ENCODE measurements at regions not wholly inside any gene's neighbourhood (a gene's known extent, or its start where the extent isn't known, plus 50 kb on each side); places are given as distances from the start of the nearest gene placed in this dataset.

DNA sequence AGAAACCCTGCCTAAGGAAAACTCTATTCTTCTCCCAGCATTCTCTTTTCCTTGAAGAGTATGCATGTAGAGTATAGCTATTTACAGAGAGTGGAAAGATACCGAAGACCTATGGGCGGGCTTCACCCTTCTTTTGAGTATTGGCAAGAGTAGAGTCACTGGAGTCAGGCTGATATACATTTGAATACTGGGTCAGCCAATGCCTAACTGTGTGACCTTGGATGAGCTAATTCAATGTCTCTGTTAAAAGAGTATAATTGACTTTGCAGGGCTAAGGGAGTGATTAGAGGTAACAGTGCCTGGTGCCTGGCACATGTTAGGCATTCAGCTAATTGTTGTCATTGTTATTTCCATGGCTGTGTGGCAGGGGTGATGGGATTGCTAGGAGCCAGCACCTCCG, 75.6 kb downstream of the TUSC7 start:
- H3K9ac ChIP-seq (ENCODE audit: insufficient read depth in 1 of 2, low read length in 2 of 2): no peak overlapping the region
- 90 to 94% methylated on average over 3 of the region's 3 CpGs for WGBS, 2 donors
- DNase-seq: no peak
- no peaks in the 10 kb centered on the region for H3K4me1 ChIP-seq (ENCODE audit: control insufficient read depth in 5 of 5, insufficient read depth in 5 of 5, low read length in 5 of 5)
- TF ChIP-seq, protein P1, sequence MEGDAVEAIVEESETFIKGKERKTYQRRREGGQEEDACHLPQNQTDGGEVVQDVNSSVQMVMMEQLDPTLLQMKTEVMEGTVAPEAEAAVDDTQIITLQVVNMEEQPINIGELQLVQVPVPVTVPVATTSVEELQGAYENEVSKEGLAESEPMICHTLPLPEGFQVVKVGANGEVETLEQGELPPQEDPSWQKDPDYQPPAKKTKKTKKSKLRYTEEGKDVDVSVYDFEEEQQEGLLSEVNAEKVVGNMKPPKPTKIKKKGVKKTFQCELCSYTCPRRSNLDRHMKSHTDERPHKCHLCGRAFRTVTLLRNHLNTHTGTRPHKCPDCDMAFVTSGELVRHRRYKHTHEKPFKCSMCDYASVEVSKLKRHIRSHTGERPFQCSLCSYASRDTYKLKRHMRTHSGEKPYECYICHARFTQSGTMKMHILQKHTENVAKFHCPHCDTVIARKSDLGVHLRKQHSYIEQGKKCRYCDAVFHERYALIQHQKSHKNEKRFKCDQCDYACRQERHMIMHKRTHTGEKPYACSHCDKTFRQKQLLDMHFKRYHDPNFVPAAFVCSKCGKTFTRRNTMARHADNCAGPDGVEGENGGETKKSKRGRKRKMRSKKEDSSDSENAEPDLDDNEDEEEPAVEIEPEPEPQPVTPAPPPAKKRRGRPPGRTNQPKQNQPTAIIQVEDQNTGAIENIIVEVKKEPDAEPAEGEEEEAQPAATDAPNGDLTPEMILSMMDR (IDR thresholded peaks at IDR 0.05; ENCODE audit: control extremely low read depth, extremely low read depth): no peak
- no peaks in the 10 kb centered on the region for H3K36me3 ChIP-seq (ENCODE audit: control insufficient read depth in 4 of 4, insufficient read depth in 4 of 4, low read length in 4 of 4)
- no peak overlapping the region for H3K4me3 ChIP-seq
- no peak overlapping the region for H3K27ac ChIP-seq (ENCODE audit: low read depth in 1 of 2, low read length in 1 of 2)
- peaks cover 0 to 2% (median 0%) of the 10 kb centered on the region in 4 donors for H3K9me3 ChIP-seq (ENCODE audit: control insufficient read depth in 4 of 4, insufficient read depth in 3 of 4, low read length in 3 of 4)
- no peaks in the 10 kb centered on the region for H3K27me3 ChIP-seq (ENCODE audit: control insufficient read depth in 3 of 3, insufficient read depth in 3 of 3, low read length in 2 of 3)
- no peak for ATAC-seq (ENCODE audit: insufficient read depth, low FRiP score)

DNA sequence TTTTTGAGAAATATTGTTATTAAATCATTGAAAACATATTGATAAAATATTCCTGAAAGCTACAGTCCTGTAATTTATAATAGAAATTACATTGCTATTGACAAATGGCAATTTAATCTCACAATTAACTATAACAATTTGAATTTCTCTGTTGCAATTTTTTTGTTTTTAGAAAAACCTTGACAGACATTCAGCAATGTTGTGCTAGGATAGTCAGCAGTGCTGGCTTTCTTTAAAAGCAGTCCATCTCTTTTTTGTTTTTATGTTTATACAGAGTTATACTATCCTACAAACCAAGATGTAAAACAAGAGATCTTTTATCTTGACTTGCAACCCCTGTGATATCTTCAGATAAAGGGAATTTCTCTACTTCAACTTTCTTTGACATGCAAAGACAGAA, 93.1 kb downstream of the TUSC7 start:
- Histone ChIP-seq H3K36me3 (ENCODE audit: control insufficient read depth in 4 of 4, insufficient read depth in 4 of 4, low read length in 4 of 4) (no peaks in the 10 kb centered on the region), H3K27me3 (ENCODE audit: control insufficient read depth in 3 of 3, insufficient read depth in 3 of 3, low read length in 2 of 3) (no peaks in the 10 kb centered on the region), H3K9ac (ENCODE audit: insufficient read depth in 1 of 2, low read length in 2 of 2) (no peak overlapping the region), H3K4me1 (ENCODE audit: control insufficient read depth in 5 of 5, insufficient read depth in 5 of 5, low read length in 5 of 5) (no peaks in the 10 kb centered on the region), H3K4me3 (no peak overlapping the region), H3K27ac (ENCODE audit: low read depth in 1 of 2, low read length in 1 of 2) (no peak overlapping the region), H3K9me3 (ENCODE audit: control insufficient read depth in 4 of 4, insufficient read depth in 3 of 4, low read length in 3 of 4) (no peaks in the 10 kb centered on the region)
- TF ChIP-seq, protein P1 (IDR thresholded peaks at IDR 0.05; ENCODE audit: control extremely low read depth, extremely low read depth): no peak
- DNase-seq (peak in 2 of 3 donors; percentile 58 to 60), ATAC-seq (ENCODE audit: insufficient read depth, low FRiP score) (no peak)

DNA sequence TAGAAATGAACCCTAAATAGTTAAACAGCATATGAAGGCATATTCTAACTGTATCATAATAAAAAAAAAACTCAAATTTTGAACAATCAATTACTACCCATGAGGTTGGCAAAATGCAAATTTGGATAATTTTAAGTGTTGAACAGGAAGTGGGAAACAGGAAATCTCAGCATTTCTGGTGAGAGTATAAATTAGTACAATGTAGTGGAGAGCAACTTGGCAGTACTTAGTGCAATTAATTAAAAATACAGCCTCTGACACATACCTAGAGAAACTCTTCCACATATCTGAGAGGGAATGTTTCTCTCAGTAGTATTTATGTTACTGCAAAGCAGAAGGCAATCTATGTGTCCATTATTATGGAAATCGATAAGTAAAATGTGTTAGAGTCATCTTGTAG, 96.8 kb downstream of the TUSC7 start:
- Histone ChIP-seq H3K9ac (ENCODE audit: insufficient read depth in 1 of 2, low read length in 2 of 2) (no peak overlapping the region), H3K27me3 (ENCODE audit: control insufficient read depth in 3 of 3, insufficient read depth in 3 of 3, low read length in 2 of 3) (no peaks in the 10 kb centered on the region), H3K36me3 (ENCODE audit: control insufficient read depth in 4 of 4, insufficient read depth in 4 of 4, low read length in 4 of 4) (no peaks in the 10 kb centered on the region), H3K4me3 (no peak overlapping the region), H3K27ac (ENCODE audit: low read depth in 1 of 2, low read length in 1 of 2) (no peak overlapping the region), H3K9me3 (ENCODE audit: control insufficient read depth in 4 of 4, insufficient read depth in 3 of 4, low read length in 3 of 4) (no peaks in the 10 kb centered on the region), H3K4me1 (ENCODE audit: control insufficient read depth in 5 of 5, insufficient read depth in 5 of 5, low read length in 5 of 5) (no peaks in the 10 kb centered on the region)
- ATAC-seq (ENCODE audit: insufficient read depth, low FRiP score): no peak
- TF ChIP-seq, protein P1 (IDR thresholded peaks at IDR 0.05; ENCODE audit: control extremely low read depth, extremely low read depth): no peak
- 91 to 100% methylated on average over 1 of the region's 1 CpG for WGBS, 2 donors
- no peak for DNase-seq

DNA sequence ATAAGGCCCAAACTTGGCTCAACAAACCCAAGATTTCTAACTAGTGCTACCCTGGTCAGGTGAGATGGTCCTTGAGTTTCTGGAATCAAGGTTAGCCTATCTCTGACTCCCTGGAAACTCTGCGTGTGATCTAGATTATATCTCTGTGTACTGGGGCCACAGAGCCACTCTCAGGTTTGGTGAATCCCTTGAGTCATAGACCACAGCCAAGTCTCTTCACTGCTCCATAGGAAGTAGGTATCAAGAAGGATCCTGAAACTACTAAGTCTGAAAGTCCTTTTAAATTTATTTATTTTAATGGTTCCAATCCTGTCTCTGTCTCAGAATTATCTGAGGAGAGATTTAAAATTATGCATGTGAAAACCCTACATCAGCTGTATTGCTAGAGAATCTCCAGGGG, 99.1 kb downstream of the TUSC7 start:
- no peak overlapping the region for H3K4me3 ChIP-seq
- H3K27ac ChIP-seq (ENCODE audit: low read depth in 1 of 2, low read length in 1 of 2): no peak overlapping the region
- no peaks in the 10 kb centered on the region for H3K36me3 ChIP-seq (ENCODE audit: control insufficient read depth in 4 of 4, insufficient read depth in 4 of 4, low read length in 4 of 4)
- DNase-seq (no peak), ATAC-seq (ENCODE audit: insufficient read depth, low FRiP score) (no peak)
- TF ChIP-seq, protein P1 (IDR thresholded peaks at IDR 0.05; ENCODE audit: control extremely low read depth, extremely low read depth): no peak
- no peak overlapping the region for H3K9ac ChIP-seq (ENCODE audit: insufficient read depth in 1 of 2, low read length in 2 of 2)
- H3K9me3 ChIP-seq (ENCODE audit: control insufficient read depth in 4 of 4, insufficient read depth in 3 of 4, low read length in 3 of 4): no peaks in the 10 kb centered on the region
- H3K4me1 ChIP-seq (ENCODE audit: control insufficient read depth in 5 of 5, insufficient read depth in 5 of 5, low read length in 5 of 5): no peaks in the 10 kb centered on the region
- WGBS, 2 donors: 75 to 76% methylated on average over 1 of the region's 1 CpG
- H3K27me3 ChIP-seq (ENCODE audit: control insufficient read depth in 3 of 3, insufficient read depth in 3 of 3, low read length in 2 of 3): no peaks in the 10 kb centered on the region
